ENCODE measurements at regions not wholly inside any gene's neighbourhood (a gene's known extent, or its start where the extent isn't known, plus 50 kb on each side); places are given as distances from the start of the nearest gene placed in this dataset.

DNA sequence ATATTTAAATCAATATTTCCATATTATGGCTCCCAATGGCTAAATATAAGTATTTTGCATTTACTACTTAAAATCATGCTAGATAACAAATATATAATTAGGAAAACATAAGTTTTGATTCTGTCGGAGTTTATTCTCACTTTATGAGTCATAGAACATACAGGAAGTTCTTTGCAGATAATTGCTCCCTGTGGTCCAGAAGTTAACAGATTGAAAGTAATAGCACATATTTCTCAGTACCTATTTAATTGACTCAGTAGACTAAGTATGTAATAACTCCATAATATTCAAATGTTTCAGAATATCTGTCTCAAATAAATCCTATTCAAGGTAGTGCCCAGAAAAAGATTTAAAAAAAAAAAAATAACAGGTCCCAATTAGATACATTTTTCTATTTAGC is 806.0 kb upstream of the ATXN7L3B start:
- Histone ChIP-seq H3K36me3 (ENCODE audit: control insufficient read depth, insufficient read depth, low read length) (no peaks in the 10 kb centered on the region), H3K27me3 (ENCODE audit: control insufficient read depth, insufficient read depth, low read length) (no peaks in the 10 kb centered on the region), H3K4me3 (ENCODE audit: low read depth, low read length) (no peak overlapping the region)
- DNase-seq (ENCODE audit: low read depth) = no peak
- TF ChIP-seq, protein P1, sequence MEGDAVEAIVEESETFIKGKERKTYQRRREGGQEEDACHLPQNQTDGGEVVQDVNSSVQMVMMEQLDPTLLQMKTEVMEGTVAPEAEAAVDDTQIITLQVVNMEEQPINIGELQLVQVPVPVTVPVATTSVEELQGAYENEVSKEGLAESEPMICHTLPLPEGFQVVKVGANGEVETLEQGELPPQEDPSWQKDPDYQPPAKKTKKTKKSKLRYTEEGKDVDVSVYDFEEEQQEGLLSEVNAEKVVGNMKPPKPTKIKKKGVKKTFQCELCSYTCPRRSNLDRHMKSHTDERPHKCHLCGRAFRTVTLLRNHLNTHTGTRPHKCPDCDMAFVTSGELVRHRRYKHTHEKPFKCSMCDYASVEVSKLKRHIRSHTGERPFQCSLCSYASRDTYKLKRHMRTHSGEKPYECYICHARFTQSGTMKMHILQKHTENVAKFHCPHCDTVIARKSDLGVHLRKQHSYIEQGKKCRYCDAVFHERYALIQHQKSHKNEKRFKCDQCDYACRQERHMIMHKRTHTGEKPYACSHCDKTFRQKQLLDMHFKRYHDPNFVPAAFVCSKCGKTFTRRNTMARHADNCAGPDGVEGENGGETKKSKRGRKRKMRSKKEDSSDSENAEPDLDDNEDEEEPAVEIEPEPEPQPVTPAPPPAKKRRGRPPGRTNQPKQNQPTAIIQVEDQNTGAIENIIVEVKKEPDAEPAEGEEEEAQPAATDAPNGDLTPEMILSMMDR (IDR thresholded peaks at IDR 0.05; ENCODE audit: insufficient read depth, low read length, poor library complexity, severe bottlenecking) = no peak

DNA sequence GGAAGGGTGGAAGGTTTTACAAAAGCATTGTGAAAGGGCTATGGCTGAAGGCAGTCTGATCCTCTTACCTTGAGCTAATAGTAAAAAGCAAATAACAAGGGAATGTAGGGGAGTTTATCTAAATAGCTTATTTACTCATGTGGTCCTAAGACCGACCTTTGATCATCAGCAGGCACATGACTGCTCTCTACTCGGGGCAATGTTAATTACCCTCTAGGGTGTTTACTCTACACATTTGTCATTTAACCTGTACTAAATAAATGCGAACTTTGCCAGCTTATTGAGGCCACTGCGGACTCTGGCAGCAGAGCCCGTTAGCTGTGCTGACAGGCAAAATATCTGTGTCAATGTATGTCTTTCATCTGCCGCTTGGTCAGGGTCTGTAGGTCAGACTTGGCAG is 768.3 kb upstream of the ATXN7L3B start:
- TF ChIP-seq, protein P1 (IDR thresholded peaks at IDR 0.05; ENCODE audit: insufficient read depth, low read length, poor library complexity, severe bottlenecking) = no peak

DNA sequence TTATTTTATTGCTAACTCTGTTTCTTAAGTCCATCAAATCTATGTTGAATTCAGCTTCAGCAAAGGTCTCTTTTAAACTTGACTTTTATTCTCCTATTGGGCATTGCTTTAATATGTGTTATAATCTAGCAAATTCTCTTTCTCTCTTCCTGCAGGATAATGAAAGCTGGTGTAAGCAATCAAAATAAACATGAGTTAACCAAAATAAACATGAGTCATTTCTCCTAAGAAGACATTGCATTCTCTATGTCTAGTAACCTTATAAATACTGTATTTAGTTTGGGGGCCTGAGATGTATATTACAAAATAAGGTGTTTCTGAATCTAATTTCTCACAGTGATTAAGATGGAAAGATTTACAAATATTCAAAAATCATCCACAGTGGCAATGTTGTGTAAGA is 739.1 kb upstream of the ATXN7L3B start:
- H3K4me3 ChIP-seq (ENCODE audit: low read depth, low read length) = no peak overlapping the region
- DNase-seq (ENCODE audit: low read depth) = no peak
- H3K36me3 ChIP-seq (ENCODE audit: control insufficient read depth, insufficient read depth, low read length) = no peaks in the 10 kb centered on the region
- H3K27me3 ChIP-seq (ENCODE audit: control insufficient read depth, insufficient read depth, low read length) = no peaks in the 10 kb centered on the region
- TF ChIP-seq, protein P1 (IDR thresholded peaks at IDR 0.05; ENCODE audit: insufficient read depth, low read length, poor library complexity, severe bottlenecking) = no peak

More for the DNA sequence above, 768.3 kb upstream of the ATXN7L3B start:
- H3K36me3 ChIP-seq (ENCODE audit: control insufficient read depth, insufficient read depth, low read length) = no peaks in the 10 kb centered on the region
- no peak for DNase-seq (ENCODE audit: low read depth)
- no peak overlapping the region for H3K4me3 ChIP-seq (ENCODE audit: low read depth, low read length)
- no peaks in the 10 kb centered on the region for H3K27me3 ChIP-seq (ENCODE audit: control insufficient read depth, insufficient read depth, low read length)

- Histone ChIP-seq H3K27me3 (ENCODE audit: control insufficient read depth, insufficient read depth, low read length) (no peaks in the 10 kb centered on the region), H3K4me3 (ENCODE audit: low read depth, low read length) (no peak overlapping the region), H3K36me3 (ENCODE audit: control insufficient read depth, insufficient read depth, low read length) (no peaks in the 10 kb centered on the region)
- TF ChIP-seq, protein P1 (IDR thresholded peaks at IDR 0.05; ENCODE audit: insufficient read depth, low read length, poor library complexity, severe bottlenecking) = no peak
- no peak for DNase-seq (ENCODE audit: low read depth)
Measured at GRCh38 chr12:73815072-73815645, 722.5 kb upstream of the ATXN7L3B start.

GRCh38 chr12:73817161-73817560 is 720.5 kb upstream of the ATXN7L3B start:
- Histone ChIP-seq H3K36me3 (ENCODE audit: control insufficient read depth, insufficient read depth, low read length) (no peaks in the 10 kb centered on the region), H3K27me3 (ENCODE audit: control insufficient read depth, insufficient read depth, low read length) (no peaks in the 10 kb centered on the region), H3K4me3 (ENCODE audit: low read depth, low read length) (no peak overlapping the region)
- TF ChIP-seq, protein P1 (IDR thresholded peaks at IDR 0.05; ENCODE audit: insufficient read depth, low read length, poor library complexity, severe bottlenecking) = no peak
- DNase-seq (ENCODE audit: low read depth) = no peak

DNA sequence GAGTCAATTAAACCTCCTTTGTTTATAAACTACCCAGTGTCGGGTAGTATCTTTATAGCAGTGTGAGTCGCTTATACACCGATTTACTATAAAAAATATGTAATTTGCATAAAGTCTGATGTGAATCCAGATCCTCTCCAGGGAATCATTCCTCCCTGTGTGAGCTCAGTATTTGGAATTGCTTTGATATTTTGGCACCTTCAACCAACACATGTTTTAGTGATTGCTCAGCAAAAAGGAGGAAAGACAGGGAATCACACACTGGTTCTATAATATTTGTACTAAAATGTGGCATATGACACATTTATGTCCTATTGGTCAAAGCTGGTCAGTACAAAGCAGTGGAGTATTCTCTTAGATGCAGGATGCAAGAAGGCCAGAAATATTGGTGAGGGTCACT is 703.9 kb upstream of the ATXN7L3B start:
- no peaks in the 10 kb centered on the region for H3K36me3 ChIP-seq (ENCODE audit: control insufficient read depth, insufficient read depth, low read length)
- TF ChIP-seq, protein P1 (IDR thresholded peaks at IDR 0.05; ENCODE audit: insufficient read depth, low read length, poor library complexity, severe bottlenecking) = no peak
- H3K4me3 ChIP-seq (ENCODE audit: low read depth, low read length) = no peak overlapping the region
- H3K27me3 ChIP-seq (ENCODE audit: control insufficient read depth, insufficient read depth, low read length) = no peaks in the 10 kb centered on the region
- no peak for DNase-seq (ENCODE audit: low read depth)

Data from kidney epithelial cell (primary cell).